Liver (tissue), 8 donors: ENCODE measurements at regions not wholly inside any gene's neighbourhood (a gene's known extent, or its start where the extent isn't known, plus 50 kb on each side); places are given as distances from the start of the nearest gene placed in this dataset.

Experiments
- DNase-seq: peaks from one replicate; pipeline ENCODE4 v3.0.0-alpha.2; 2017; ENCODE audit warnings: low spot score
- H3K27ac ChIP-seq, 2 donors: one replicate each; pipeline ENCODE4 v1.7.0; 2013; ENCODE audit warnings: inconsistent platforms in 2 of 2, low read length in 2 of 2, control low read depth in 1 of 2, low read depth in 1 of 2, mild to moderate bottlenecking in 1 of 2
- H3K27me3 ChIP-seq, 4 donors: one replicate each; pipeline versions ENCODE4 v1.6.1 to v1.7.0; 2013; ENCODE audit warnings: low read length in 3 of 4, inconsistent platforms in 1 of 4, mild to moderate bottlenecking in 1 of 4, moderate library complexity in 1 of 4; ENCODE audit not compliant: control insufficient read depth in 4 of 4, insufficient read depth in 4 of 4
- H3K36me3 ChIP-seq, 4 donors: one replicate each; pipeline versions ENCODE4 v1.6.1 to v1.7.0; 2013; ENCODE audit warnings: low read length in 3 of 4, mild to moderate bottlenecking in 3 of 4, low read depth in 1 of 4, moderate library complexity in 1 of 4; ENCODE audit not compliant: control insufficient read depth in 4 of 4, insufficient read depth in 3 of 4
- H3K4me1 ChIP-seq, 4 donors: one replicate each; pipeline versions ENCODE4 v1.6.1 to v1.7.0; 2013; ENCODE audit warnings: low read length in 3 of 4, mild to moderate bottlenecking in 3 of 4, moderate library complexity in 1 of 4; ENCODE audit not compliant: control insufficient read depth in 4 of 4, insufficient read depth in 4 of 4
- H3K4me3 ChIP-seq, 3 donors: one replicate each; pipeline versions ENCODE4 v1.6.1 to v1.7.0; 2013; ENCODE audit warnings: low read length in 3 of 3, control low read depth in 1 of 3, low read depth in 1 of 3, mild to moderate bottlenecking in 1 of 3
- H3K9ac ChIP-seq, 2 donors: one replicate each; pipeline ENCODE4 v1.7.0; 2013; ENCODE audit warnings: low read length in 2 of 2, mild to moderate bottlenecking in 2 of 2, moderate library complexity in 2 of 2, control low read depth in 1 of 2, low read depth in 1 of 2
- H3K9me3 ChIP-seq, 4 donors: one replicate each; pipeline versions ENCODE4 v1.6.1 to v1.7.0; 2013; ENCODE audit warnings: low read length in 3 of 4; ENCODE audit not compliant: control insufficient read depth in 4 of 4
- EGR1 ChIP-seq, 2 donors: IDR thresholded peaks; 2 replicates each; pipeline ENCODE4 v1.6.1; 2016 to 2018; ENCODE audit warnings: antibody characterized with exemption in 2 of 2, low read depth in 2 of 2
- FOXA2 ChIP-seq: IDR thresholded peaks from 2 replicates; pipeline ENCODE4 v1.6.1; 2016; ENCODE audit warnings: antibody characterized with exemption
- GABPA ChIP-seq, 2 donors: IDR thresholded peaks in 1 of 2; conservative IDR thresholded peaks in 1 of 2; 2 replicates each; pipeline ENCODE4 v1.6.1; 2016; ENCODE audit warnings: antibody characterized with exemption in 2 of 2, mild to moderate bottlenecking in 1 of 2, moderate library complexity in 1 of 2
- HNF4A ChIP-seq, 2 donors: conservative IDR thresholded peaks; 2 replicates each; pipeline ENCODE4 v1.6.1; 2016; ENCODE audit warnings: antibody characterized with exemption in 2 of 2, mild to moderate bottlenecking in 2 of 2
- HNF4G ChIP-seq: IDR thresholded peaks from 2 replicates; pipeline ENCODE4 v1.6.1; 2016; ENCODE audit warnings: antibody characterized with exemption
- JUND ChIP-seq, 2 donors: IDR thresholded peaks; 2 replicates each; pipeline ENCODE4 v1.6.1; 2016; ENCODE audit warnings: antibody characterized with exemption in 2 of 2
- NR2F2 ChIP-seq: IDR thresholded peaks from 2 replicates; pipeline ENCODE4 v1.6.1; 2016; ENCODE audit warnings: antibody characterized with exemption
- RAD21 ChIP-seq, 2 donors: IDR thresholded peaks; 2 replicates each; pipeline ENCODE4 v1.6.1; 2016; ENCODE audit warnings: antibody characterized with exemption in 2 of 2, mild to moderate bottlenecking in 2 of 2
- RXRA ChIP-seq, 2 donors: IDR thresholded peaks; 2 replicates each; pipeline ENCODE4 v1.6.1; 2017 to 2018; ENCODE audit warnings: antibody characterized with exemption in 2 of 2, mild to moderate bottlenecking in 1 of 2
- SP1 ChIP-seq: IDR thresholded peaks from 2 replicates; pipeline ENCODE4 v1.6.1; 2018; ENCODE audit warnings: antibody characterized with exemption, mild to moderate bottlenecking
- TAF1 ChIP-seq: conservative IDR thresholded peaks from 2 replicates; pipeline ENCODE4 v1.6.1; 2016; ENCODE audit warnings: antibody characterized with exemption, mild to moderate bottlenecking
- YY1 ChIP-seq: IDR thresholded peaks from 2 replicates; pipeline ENCODE4 v1.6.1; 2016; ENCODE audit warnings: antibody characterized with exemption, mild to moderate bottlenecking
- WGBS: extraction: QIAGEN DNeasy Blood & Tissue Kit; methylation state at CpG from one replicate; pipeline ENCODE4 v1.1.7; 2013; 5-methylcytosine and 5-hydroxymethylcytosine counted together
- TF ChIP-seq, protein P1 (sequence below): fragments of 150-350 bp; IDR thresholded peaks from 2 replicates; pipeline ENCODE4 v1.5.1; 2017; ENCODE audit warnings: improper control_type of control experiment, low read depth, low read length; ENCODE audit not compliant: missing input control
- TF ChIP-seq, protein P2 (sequence below): IDR thresholded peaks from 2 replicates; pipeline ENCODE4 v1.6.1; 2016; ENCODE audit warnings: antibody characterized with exemption
- TF ChIP-seq, protein P3 (sequence below): IDR thresholded peaks from 2 replicates; pipeline ENCODE4 v1.6.1; 2016; ENCODE audit warnings: antibody characterized with exemption
- TF ChIP-seq, protein P4 (sequence below): IDR thresholded peaks from 2 replicates; pipeline ENCODE4 v1.6.1; 2016; ENCODE audit warnings: antibody characterized with exemption, mild to moderate bottlenecking
- donor health status: healthy.
- donor health status: healthy.
- donor health status: healthy.
- donor health status: healthy.
- donor health status: healthy.

DNA sequence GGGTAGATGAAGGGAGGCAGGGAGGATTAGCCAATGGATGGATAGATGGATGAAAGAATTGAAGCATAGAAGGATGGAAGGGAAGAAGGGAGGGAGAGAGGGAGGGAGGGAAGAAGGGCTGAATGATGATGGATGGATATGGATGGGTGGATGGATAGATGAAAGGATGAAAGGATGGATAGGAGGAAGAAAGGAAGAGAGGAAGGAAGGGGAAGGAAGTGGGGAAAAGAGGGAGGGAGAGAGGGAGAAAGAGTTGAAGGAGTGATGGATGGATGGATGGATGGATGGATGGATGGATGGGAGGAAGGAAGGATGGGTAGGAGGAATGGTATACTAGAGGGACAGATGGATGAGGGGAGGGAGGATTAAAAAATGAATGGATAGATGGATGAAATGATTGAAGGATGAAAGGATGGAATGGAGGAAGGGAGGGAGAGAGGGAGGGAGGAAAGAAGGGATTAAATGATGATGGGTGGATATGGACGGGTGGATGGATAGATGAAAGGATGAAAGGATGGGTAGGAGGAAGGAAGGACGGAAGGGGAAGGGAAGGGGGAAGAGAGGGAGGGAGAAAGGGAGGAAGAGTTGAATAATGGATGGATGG is 145.9 kb downstream of the MN1 start:
- Histone ChIP-seq H3K36me3 (no peaks in the 10 kb centered on the region), H3K9ac (no peak overlapping the region), H3K27ac (no peak overlapping the region), H3K4me3 (no peak overlapping the region), H3K27me3 (peaks cover 0 to 2% (median 0%) of the 10 kb centered on the region in 4 donors), H3K4me1 (no peaks in the 10 kb centered on the region), H3K9me3 (peaks cover 3 to 6% (median 4%) of the 10 kb centered on the region in 4 donors)
- WGBS, result 65% methylated on average over 2 of the region's 2 CpGs
- no peak for DNase-seq
- TF ChIP-seq RXRA (IDR thresholded peaks at IDR 0.05), result no peak
- TF ChIP-seq, protein P1, sequence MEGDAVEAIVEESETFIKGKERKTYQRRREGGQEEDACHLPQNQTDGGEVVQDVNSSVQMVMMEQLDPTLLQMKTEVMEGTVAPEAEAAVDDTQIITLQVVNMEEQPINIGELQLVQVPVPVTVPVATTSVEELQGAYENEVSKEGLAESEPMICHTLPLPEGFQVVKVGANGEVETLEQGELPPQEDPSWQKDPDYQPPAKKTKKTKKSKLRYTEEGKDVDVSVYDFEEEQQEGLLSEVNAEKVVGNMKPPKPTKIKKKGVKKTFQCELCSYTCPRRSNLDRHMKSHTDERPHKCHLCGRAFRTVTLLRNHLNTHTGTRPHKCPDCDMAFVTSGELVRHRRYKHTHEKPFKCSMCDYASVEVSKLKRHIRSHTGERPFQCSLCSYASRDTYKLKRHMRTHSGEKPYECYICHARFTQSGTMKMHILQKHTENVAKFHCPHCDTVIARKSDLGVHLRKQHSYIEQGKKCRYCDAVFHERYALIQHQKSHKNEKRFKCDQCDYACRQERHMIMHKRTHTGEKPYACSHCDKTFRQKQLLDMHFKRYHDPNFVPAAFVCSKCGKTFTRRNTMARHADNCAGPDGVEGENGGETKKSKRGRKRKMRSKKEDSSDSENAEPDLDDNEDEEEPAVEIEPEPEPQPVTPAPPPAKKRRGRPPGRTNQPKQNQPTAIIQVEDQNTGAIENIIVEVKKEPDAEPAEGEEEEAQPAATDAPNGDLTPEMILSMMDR, result no peak
- TF ChIP-seq, protein P2, sequence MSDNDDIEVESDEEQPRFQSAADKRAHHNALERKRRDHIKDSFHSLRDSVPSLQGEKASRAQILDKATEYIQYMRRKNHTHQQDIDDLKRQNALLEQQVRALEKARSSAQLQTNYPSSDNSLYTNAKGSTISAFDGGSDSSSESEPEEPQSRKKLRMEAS, result no peak
- TF ChIP-seq EGR1 (IDR thresholded peaks at IDR 0.05; ENCODE audit: low read depth in 2 of 2), result no peak
- TF ChIP-seq NR2F2, result no peak
- TF ChIP-seq RAD21 (IDR thresholded peaks at IDR 0.05), result no peak
- TF ChIP-seq, protein P3, sequence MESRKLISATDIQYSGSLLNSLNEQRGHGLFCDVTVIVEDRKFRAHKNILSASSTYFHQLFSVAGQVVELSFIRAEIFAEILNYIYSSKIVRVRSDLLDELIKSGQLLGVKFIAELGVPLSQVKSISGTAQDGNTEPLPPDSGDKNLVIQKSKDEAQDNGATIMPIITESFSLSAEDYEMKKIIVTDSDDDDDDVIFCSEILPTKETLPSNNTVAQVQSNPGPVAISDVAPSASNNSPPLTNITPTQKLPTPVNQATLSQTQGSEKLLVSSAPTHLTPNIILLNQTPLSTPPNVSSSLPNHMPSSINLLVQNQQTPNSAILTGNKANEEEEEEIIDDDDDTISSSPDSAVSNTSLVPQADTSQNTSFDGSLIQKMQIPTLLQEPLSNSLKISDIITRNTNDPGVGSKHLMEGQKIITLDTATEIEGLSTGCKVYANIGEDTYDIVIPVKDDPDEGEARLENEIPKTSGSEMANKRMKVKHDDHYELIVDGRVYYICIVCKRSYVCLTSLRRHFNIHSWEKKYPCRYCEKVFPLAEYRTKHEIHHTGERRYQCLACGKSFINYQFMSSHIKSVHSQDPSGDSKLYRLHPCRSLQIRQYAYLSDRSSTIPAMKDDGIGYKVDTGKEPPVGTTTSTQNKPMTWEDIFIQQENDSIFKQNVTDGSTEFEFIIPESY, result no peak
- TF ChIP-seq, protein P4, sequence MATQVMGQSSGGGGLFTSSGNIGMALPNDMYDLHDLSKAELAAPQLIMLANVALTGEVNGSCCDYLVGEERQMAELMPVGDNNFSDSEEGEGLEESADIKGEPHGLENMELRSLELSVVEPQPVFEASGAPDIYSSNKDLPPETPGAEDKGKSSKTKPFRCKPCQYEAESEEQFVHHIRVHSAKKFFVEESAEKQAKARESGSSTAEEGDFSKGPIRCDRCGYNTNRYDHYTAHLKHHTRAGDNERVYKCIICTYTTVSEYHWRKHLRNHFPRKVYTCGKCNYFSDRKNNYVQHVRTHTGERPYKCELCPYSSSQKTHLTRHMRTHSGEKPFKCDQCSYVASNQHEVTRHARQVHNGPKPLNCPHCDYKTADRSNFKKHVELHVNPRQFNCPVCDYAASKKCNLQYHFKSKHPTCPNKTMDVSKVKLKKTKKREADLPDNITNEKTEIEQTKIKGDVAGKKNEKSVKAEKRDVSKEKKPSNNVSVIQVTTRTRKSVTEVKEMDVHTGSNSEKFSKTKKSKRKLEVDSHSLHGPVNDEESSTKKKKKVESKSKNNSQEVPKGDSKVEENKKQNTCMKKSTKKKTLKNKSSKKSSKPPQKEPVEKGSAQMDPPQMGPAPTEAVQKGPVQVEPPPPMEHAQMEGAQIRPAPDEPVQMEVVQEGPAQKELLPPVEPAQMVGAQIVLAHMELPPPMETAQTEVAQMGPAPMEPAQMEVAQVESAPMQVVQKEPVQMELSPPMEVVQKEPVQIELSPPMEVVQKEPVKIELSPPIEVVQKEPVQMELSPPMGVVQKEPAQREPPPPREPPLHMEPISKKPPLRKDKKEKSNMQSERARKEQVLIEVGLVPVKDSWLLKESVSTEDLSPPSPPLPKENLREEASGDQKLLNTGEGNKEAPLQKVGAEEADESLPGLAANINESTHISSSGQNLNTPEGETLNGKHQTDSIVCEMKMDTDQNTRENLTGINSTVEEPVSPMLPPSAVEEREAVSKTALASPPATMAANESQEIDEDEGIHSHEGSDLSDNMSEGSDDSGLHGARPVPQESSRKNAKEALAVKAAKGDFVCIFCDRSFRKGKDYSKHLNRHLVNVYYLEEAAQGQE, result no peak
- TF ChIP-seq HNF4G, result no peak
- no peak for TF ChIP-seq YY1
- no peak for TF ChIP-seq SP1
- TF ChIP-seq GABPA (IDR thresholded peaks at IDR 0.05 in 1 of 2, conservative IDR thresholded peaks at IDR 0.05 in 1 of 2), result no peak
- TF ChIP-seq FOXA2, result no peak
- no peak for TF ChIP-seq JUND (IDR thresholded peaks at IDR 0.05)

DNA sequence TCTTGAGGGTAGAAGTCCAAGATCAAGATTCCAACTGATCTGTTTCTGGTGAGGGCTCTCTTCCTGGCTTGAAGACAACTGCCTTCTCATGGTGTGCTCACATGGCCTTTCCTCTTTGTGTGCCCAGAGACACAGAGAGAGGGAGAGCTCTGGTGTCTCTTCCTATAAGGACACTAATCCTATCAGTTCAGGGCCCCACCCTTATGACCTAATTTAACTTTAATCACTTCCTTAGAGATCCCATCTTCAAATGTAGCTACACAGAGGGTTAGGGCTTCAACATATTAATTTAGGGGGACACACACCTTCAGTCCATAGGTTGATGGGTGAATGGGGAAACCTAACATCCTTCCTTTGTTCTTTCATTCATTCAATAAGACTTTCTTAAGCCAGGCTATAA is 144.6 kb downstream of the MN1 start:
- H3K9ac ChIP-seq, result no peak overlapping the region
- no peak overlapping the region for H3K27ac ChIP-seq
- H3K4me3 ChIP-seq, result no peak overlapping the region
- H3K4me1 ChIP-seq, result no peaks in the 10 kb centered on the region
- H3K9me3 ChIP-seq, result peaks cover 3 to 6% (median 4%) of the 10 kb centered on the region in 4 donors
- TF ChIP-seq, protein P4, result no peak
- TF ChIP-seq, protein P2, result no peak
- no peak for TF ChIP-seq JUND (IDR thresholded peaks at IDR 0.05)
- TF ChIP-seq EGR1 (IDR thresholded peaks at IDR 0.05; ENCODE audit: low read depth in 2 of 2), result no peak
- TF ChIP-seq HNF4A (conservative IDR thresholded peaks at IDR 0.05), result no peak
- TF ChIP-seq SP1, result no peak
- TF ChIP-seq, protein P1, result no peak
- no peak for TF ChIP-seq HNF4G
- no peak for TF ChIP-seq TAF1
- no peaks in the 10 kb centered on the region for H3K36me3 ChIP-seq
- DNase-seq, result no peak
- peaks cover 0 to 2% (median 0%) of the 10 kb centered on the region in 4 donors for H3K27me3 ChIP-seq
